HepG2 (cell line): ENCODE measurements at regions not wholly inside any gene's neighbourhood (a gene's known extent, or its start where the extent isn't known, plus 50 kb on each side); places are given as distances from the start of the nearest gene placed in this dataset.

Experiments
- ATAC-seq: fragments of 200-7000 bp; cut with Tn5 transposase; 3 replicates; pipeline ENCODE4 v1.9.1; 2020; ENCODE audit warnings: mild to moderate bottlenecking, moderate library complexity
- BruUV-seq: library from RNA; stranded (reverse); fragments of 400-500 nt; replicated peaks from 2 replicates; lab custom pipeline; 2021; lab: Mats Ljungman, UMichigan
- CTCF ChIA-PET: fragments of 300-600 bp; formaldehyde crosslinking; extraction: SDS; loops from one replicate; lab custom pipeline; 2021; ENCODE audit warnings: low total read pairs, inconsistent platforms, low intra/inter-chr PET ratio; lab: Yijun Ruan, JAX
- POLR2A ChIA-PET: fragments of 350-600 bp; sonication (Branson Sonifier 250); formaldehyde crosslinking; loops from one replicate; lab custom pipeline; 2020; ENCODE audit warnings: antibody characterized with exemption, inconsistent platforms; lab: Yijun Ruan, JAX
- DNase-seq: peaks from one replicate; pipeline ENCODE4 v3.0.0-alpha.2; 2015; ENCODE audit warnings: low spot score
- FAIRE-seq: peaks from 3 replicates; lab custom pipeline; 2011; peaks lifted over from hg19 to GRCh38; lab: Jason Lieb, UNC
- H2AFZ ChIP-seq: one replicate; pipeline ENCODE4 v1.6.1; 2011; ENCODE audit warnings: low read length, inconsistent platforms
- H3K27ac ChIP-seq: fragments of 300-600 bp; 3 replicates; pipeline ENCODE4 v1.8.0; 2011; ENCODE audit warnings: mixed run types, mild to moderate bottlenecking, mixed read lengths, low read length, inconsistent platforms; ENCODE audit not compliant: insufficient read depth; ENCODE audit errors: extremely low read length
- H3K27me3 ChIP-seq, 2 experiments: fragments of 200-600 bp in 1 of 2; 2 replicates in 1 of 2; 3 replicates in 1 of 2; pipeline versions ENCODE4 v1.6.0 to v1.8.0; 2011; ENCODE audit warnings: low read length in 2 of 2, mild to moderate bottlenecking in 2 of 2, moderate library complexity in 2 of 2, inconsistent platforms in 1 of 2; ENCODE audit not compliant: insufficient read depth in 2 of 2, control insufficient read depth in 1 of 2
- H3K36me3 ChIP-seq, 2 experiments: fragments of 200-600 bp in 1 of 2; replicated peaks in 1 of 2; 2 replicates in 1 of 2; 3 replicates in 1 of 2; pipeline versions ENCODE4 v1.5.1 to v1.8.0; 2011; ENCODE audit warnings: low read length in 2 of 2, inconsistent platforms in 1 of 2; ENCODE audit not compliant: insufficient read depth in 2 of 2, control insufficient read depth in 1 of 2
- H3K4me1 ChIP-seq: 2 replicates; pipeline ENCODE4 v1.5.1; 2012; ENCODE audit warnings: low read length, inconsistent platforms; ENCODE audit not compliant: insufficient read depth
- H3K4me2 ChIP-seq: 2 replicates; pipeline ENCODE4 v1.6.0; 2011; ENCODE audit warnings: low read depth, low read length, inconsistent platforms
- H3K4me3 ChIP-seq, 3 experiments: fragments of 200-600 bp in 1 of 3; sonication (generic), shearing (Covaris generic) in 1 of 3; replicated peaks in 1 of 3; 2 replicates each; pipeline ENCODE4 v1.5.1; 2011 to 2016; ENCODE audit warnings: low read length in 3 of 3, inconsistent platforms in 2 of 3, low read depth in 2 of 3, mild to moderate bottlenecking in 2 of 3, control low read depth in 1 of 3, mixed read lengths in 1 of 3; ENCODE audit not compliant: insufficient read depth in 1 of 3
- H3K79me2 ChIP-seq: one replicate; pipeline ENCODE4 v1.6.1; 2011; ENCODE audit warnings: low read length, inconsistent platforms; ENCODE audit not compliant: insufficient read depth
- H3K9ac ChIP-seq: 2 replicates; pipeline ENCODE4 v1.6.0; 2011; ENCODE audit warnings: mild to moderate bottlenecking, low read depth, low read length, inconsistent platforms; ENCODE audit not compliant: insufficient read depth
- H3K9me3 ChIP-seq: 2 replicates; pipeline ENCODE4 v1.5.1; 2012; ENCODE audit warnings: mild to moderate bottlenecking, low read length
- H4K20me1 ChIP-seq: 2 replicates; pipeline ENCODE4 v1.6.0; 2011; ENCODE audit warnings: inconsistent platforms, mild to moderate bottlenecking, low read length, moderate library complexity; ENCODE audit not compliant: insufficient read depth
- ATM ChIP-seq: fragments of 450-650 bp; IDR thresholded peaks from 2 replicates; pipeline ENCODE4 v1.7.1; 2017; ENCODE audit warnings: mild to moderate bottlenecking, borderline replicate concordance
- BORCS8-MEF2B ChIP-seq: sonication (generic); formaldehyde crosslinking; IDR thresholded peaks from 2 replicates; pipeline ENCODE4 v1.8.0; 2022; ENCODE audit warnings: mild to moderate bottlenecking, missing genetic modification reagents
- CBX2 ChIP-seq, 2 experiments: fragments of 200-600 bp in 1 of 2; sonication (generic); formaldehyde crosslinking in 1 of 2; IDR thresholded peaks; 2 replicates each; pipeline versions ENCODE4 v1.7.0 to v1.8.1; 2018 to 2022; ENCODE audit warnings: low read depth in 2 of 2, low read length in 1 of 2, mild to moderate bottlenecking in 1 of 2, missing genetic modification reagents in 1 of 2
- CEBPZ ChIP-seq: IDR thresholded peaks from 2 replicates; pipeline ENCODE4 v1.6.1; 2012; ENCODE audit warnings: low read length, improper control_type of control experiment
- ELK4 ChIP-seq: sonication (generic); formaldehyde crosslinking; IDR thresholded peaks from 2 replicates; pipeline ENCODE4 v1.9.0; 2021; ENCODE audit warnings: missing genetic modification reagents, borderline replicate concordance
- GPN1 ChIP-seq: sonication (generic); formaldehyde crosslinking; IDR thresholded peaks from 2 replicates; pipeline ENCODE4 v1.5.1; 2020; ENCODE audit warnings: missing genetic modification reagents, borderline replicate concordance
- GRHL1 ChIP-seq: sonication (generic); formaldehyde crosslinking; conservative IDR thresholded peaks from 2 replicates; pipeline ENCODE4 v1.8.0; 2022; ENCODE audit warnings: missing genetic modification reagents
- TCF7 ChIP-seq: sonication (generic); IDR thresholded peaks from 2 replicates; pipeline ENCODE4 v1.6.1; 2016; ENCODE audit warnings: antibody characterized with exemption, low read depth
- ZNF138 ChIP-seq: sonication (generic); formaldehyde crosslinking; IDR thresholded peaks from 2 replicates; pipeline ENCODE4 v1.5.0; 2020; ENCODE audit warnings: mild to moderate bottlenecking, low read depth, missing genetic modification reagents
- ZNF142 ChIP-seq: sonication (generic); formaldehyde crosslinking; IDR thresholded peaks from 2 replicates; pipeline ENCODE4 v1.4.0; 2020; ENCODE audit warnings: missing genetic modification reagents
- ZNF460 ChIP-seq: sonication (generic); formaldehyde crosslinking; IDR thresholded peaks from 2 replicates; pipeline ENCODE4 v1.5.1; 2020; ENCODE audit warnings: missing genetic modification reagents, mild to moderate bottlenecking, borderline replicate concordance
- ZNF563 ChIP-seq: sonication (generic); formaldehyde crosslinking; IDR thresholded peaks from 2 replicates; pipeline ENCODE4 v1.8.0; 2022; ENCODE audit warnings: mild to moderate bottlenecking, moderate library complexity, missing genetic modification reagents
- ZNF761 ChIP-seq: sonication (generic); formaldehyde crosslinking; conservative IDR thresholded peaks from 2 replicates; pipeline ENCODE4 v1.4.0; 2020; ENCODE audit warnings: mild to moderate bottlenecking, missing genetic modification reagents
- WGBS: methylation state at CpG from one replicate; pipeline ENCODE4 v1.1.6; 2017; ENCODE audit warnings: low lambda C conversion rate; 5-methylcytosine and 5-hydroxymethylcytosine counted together
- in situ Hi-C: cut with HindIII; loops from 2 replicates; pipeline ENCODE4 v1.10.0; 2017; ENCODE audit warnings: low pct_unique_long_range_greater_than_20kb; ENCODE audit not compliant: extremely low pct_ligation_motif_present
- intact Hi-C: fragments of 100-400 bp; cut with micrococcal nuclease; formaldehyde crosslinking; loops from one replicate; pipeline ENCODE4 v1.10.0; 2022; ENCODE audit not compliant: unreplicated experiment

GRCh38 chr5:29134418-29134817 lies 2059.1 kb upstream of the CDH6 start:
- Histone ChIP-seq H2AFZ (no peak overlapping the region), H3K9ac (no peak overlapping the region), H3K4me1 (no peaks in the 10 kb centered on the region), H3K27ac (no peak overlapping the region), H3K4me3 (no peak overlapping the region), H3K9me3 (no peaks in the 10 kb centered on the region), H3K36me3 (no peaks in the 10 kb centered on the region), H3K27me3 (no peaks in the 10 kb centered on the region), H3K4me2 (no peak overlapping the region), H4K20me1 (no peaks in the 10 kb centered on the region), H3K79me2 (no peaks in the 10 kb centered on the region)
- CTCF ChIA-PET = no interaction called here
- ATAC-seq (no peak), FAIRE-seq (no peak), DNase-seq (no peak)
- in situ Hi-C loops = no loop called here
- BruUV-seq = no TSS peak
- POLR2A ChIA-PET = no interaction called here
- intact Hi-C loops = no loop called here
- 6% methylated on average over 2 of the region's 2 CpGs for WGBS
- TF ChIP-seq ATM (no peak), CBX2 (IDR thresholded peaks at IDR 0.05; ENCODE audit: low read depth, low read length) (no peak), CBX2 (CRISPR knock-in tag; IDR thresholded peaks at IDR 0.05; ENCODE audit: low read depth) (no peak), ZNF460 (no peak), ZNF761 (CRISPR knock-in tag) (no peak), ZNF563 (CRISPR knock-in tag) (no peak), BORCS8-MEF2B (CRISPR knock-in tag) (no peak), CEBPZ (no peak), TCF7 (no peak), GPN1 (CRISPR knock-in tag) (no peak), ZNF138 (no peak), GRHL1 (CRISPR knock-in tag) (no peak), ELK4 (CRISPR knock-in tag) (no peak), ZNF142 (CRISPR knock-in tag) (no peak)
